Large intestine (tissue), 3 donors: ENCODE measurements at regions not wholly inside any gene's neighbourhood (a gene's known extent, or its start where the extent isn't known, plus 50 kb on each side); places are given as distances from the start of the nearest gene placed in this dataset.
A peak's percentile ranks its signal among the peaks of the same experiment; 100 is the strongest.

Experiments
- DNase-seq, 2 donors: peaks; one replicate each; pipeline versions ENCODE4 v3.0.0 to v3.0.0-alpha.2; 2013
- H3K27ac ChIP-seq: one replicate; pipeline ENCODE4 v1.5.1; 2013; ENCODE audit warnings: low read length
- H3K27me3 ChIP-seq: 2 replicates; pipeline ENCODE4 v1.6.1; 2013; ENCODE audit warnings: low read length; ENCODE audit not compliant: control insufficient read depth, insufficient read depth
- H3K36me3 ChIP-seq: 2 replicates; pipeline ENCODE4 v1.6.1; 2013; ENCODE audit warnings: low read length; ENCODE audit not compliant: control insufficient read depth, insufficient read depth
- H3K4me1 ChIP-seq: one replicate; pipeline ENCODE4 v1.6.1; 2013; ENCODE audit warnings: low read length; ENCODE audit not compliant: control insufficient read depth, insufficient read depth
- H3K4me3 ChIP-seq: one replicate; pipeline ENCODE4 v1.5.1; 2013; ENCODE audit warnings: low read length
- H3K9me3 ChIP-seq: one replicate; pipeline ENCODE4 v1.6.1; 2013; ENCODE audit warnings: mild to moderate bottlenecking, low read depth, low read length, moderate library complexity; ENCODE audit not compliant: control insufficient read depth
- WGBS: methylation state at CpG from one replicate; pipeline ENCODE4 v1.1.5; 2013; ENCODE audit warnings: low lambda C conversion rate; ENCODE audit not compliant: insufficient coverage; 5-methylcytosine and 5-hydroxymethylcytosine counted together

- H3K9me3 ChIP-seq, result no peaks in the 10 kb centered on the region
Observed at GRCh38 chr6:18920701-18921100, 533.6 kb downstream of the RNF144B start.

GRCh38 chr6:18931086-18931485 is 543.9 kb downstream of the RNF144B start:
- Histone ChIP-seq H3K4me1 (no peaks in the 10 kb centered on the region), H3K27ac (no peak overlapping the region), H3K27me3 (no peaks in the 10 kb centered on the region), H3K9me3 (no peaks in the 10 kb centered on the region), H3K4me3 (no peak overlapping the region), H3K36me3 (no peaks in the 10 kb centered on the region)
- no peak for DNase-seq
- 100% methylated on average over 1 of the region's 4 CpGs for WGBS

More at GRCh38 chr6:18920701-18921100, 533.6 kb downstream of the RNF144B start:
- Histone ChIP-seq H3K4me1 (no peaks in the 10 kb centered on the region), H3K27me3 (no peaks in the 10 kb centered on the region), H3K36me3 (no peaks in the 10 kb centered on the region), H3K27ac (no peak overlapping the region), H3K4me3 (no peak overlapping the region)
- DNase-seq, result no peak
- WGBS, result no CpG with 5 or more reads among the region's 3 CpGs

GRCh38 chr6:18958146-18958545 is 571.0 kb downstream of the RNF144B start:
- no peaks in the 10 kb centered on the region for H3K4me1 ChIP-seq
- no peak overlapping the region for H3K4me3 ChIP-seq
- no peak overlapping the region for H3K27ac ChIP-seq
- no peaks in the 10 kb centered on the region for H3K9me3 ChIP-seq
- no peaks in the 10 kb centered on the region for H3K36me3 ChIP-seq
- no peaks in the 10 kb centered on the region for H3K27me3 ChIP-seq
- DNase-seq, result no peak
- WGBS, result no CpG with 5 or more reads among the region's 1 CpG

GRCh38 chr6:18961566-18961965 is 574.4 kb downstream of the RNF144B start:
- Histone ChIP-seq H3K9me3 (no peaks in the 10 kb centered on the region), H3K27me3 (no peaks in the 10 kb centered on the region), H3K27ac (no peak overlapping the region), H3K4me1 (no peaks in the 10 kb centered on the region), H3K36me3 (no peaks in the 10 kb centered on the region), H3K4me3 (no peak overlapping the region)
- WGBS, result no CpG with 5 or more reads among the region's 2 CpGs
- DNase-seq, result no peak

- Histone ChIP-seq H3K9me3 (no peaks in the 10 kb centered on the region), H3K27ac (no peak overlapping the region), H3K4me3 (no peak overlapping the region), H3K36me3 (no peaks in the 10 kb centered on the region), H3K27me3 (no peaks in the 10 kb centered on the region), H3K4me1 (no peaks in the 10 kb centered on the region)
- 86% methylated on average over 1 of the region's 4 CpGs for WGBS
- DNase-seq, result no peak
Observed at GRCh38 chr6:18962361-18962905, 575.3 kb downstream of the RNF144B start.

GRCh38 chr6:18963439-18963838 is 576.3 kb downstream of the RNF144B start:
- Histone ChIP-seq H3K27ac (no peak overlapping the region), H3K36me3 (no peaks in the 10 kb centered on the region), H3K4me1 (no peaks in the 10 kb centered on the region), H3K9me3 (no peaks in the 10 kb centered on the region), H3K27me3 (no peaks in the 10 kb centered on the region), H3K4me3 (no peak overlapping the region)
- WGBS, result no CpG with 5 or more reads among the region's 3 CpGs
- no peak for DNase-seq

- DNase-seq, result no peak
- Histone ChIP-seq H3K9me3 (no peaks in the 10 kb centered on the region), H3K27me3 (no peaks in the 10 kb centered on the region), H3K27ac (no peak overlapping the region), H3K36me3 (no peaks in the 10 kb centered on the region), H3K4me1 (no peaks in the 10 kb centered on the region), H3K4me3 (no peak overlapping the region)
- 84% methylated on average over 2 of the region's 3 CpGs for WGBS
Observed at GRCh38 chr6:18973251-18973650, 586.1 kb downstream of the RNF144B start.

- H3K27ac ChIP-seq, result no peak overlapping the region
- no peaks in the 10 kb centered on the region for H3K9me3 ChIP-seq
- no peaks in the 10 kb centered on the region for H3K27me3 ChIP-seq
- no peak for DNase-seq
- WGBS, result no CpG with 5 or more reads among the region's 2 CpGs
- no peaks in the 10 kb centered on the region for H3K36me3 ChIP-seq
- H3K4me1 ChIP-seq, result no peaks in the 10 kb centered on the region
- H3K4me3 ChIP-seq, result no peak overlapping the region
Observed at GRCh38 chr6:18976091-18976490, 588.9 kb downstream of the RNF144B start.

GRCh38 chr6:18976966-18977365 is 589.8 kb downstream of the RNF144B start:
- H3K4me3 ChIP-seq, result no peak overlapping the region
- WGBS, result no CpG with 5 or more reads among the region's 1 CpG

GRCh38 chr6:18978337-18979128 is 591.4 kb downstream of the RNF144B start:
- Histone ChIP-seq H3K4me3 (no peak overlapping the region), H3K9me3 (no peaks in the 10 kb centered on the region), H3K36me3 (no peaks in the 10 kb centered on the region), H3K27me3 (no peaks in the 10 kb centered on the region), H3K4me1 (no peaks in the 10 kb centered on the region), H3K27ac (no peak overlapping the region)
- 83% methylated on average over 2 of the region's 3 CpGs for WGBS
- peak; percentile 40 to 63 for DNase-seq

More at GRCh38 chr6:18976966-18977365, 589.8 kb downstream of the RNF144B start:
- H3K9me3 ChIP-seq, result no peaks in the 10 kb centered on the region
- no peaks in the 10 kb centered on the region for H3K36me3 ChIP-seq
- H3K27ac ChIP-seq, result no peak overlapping the region
- no peak for DNase-seq
- H3K4me1 ChIP-seq, result no peaks in the 10 kb centered on the region
- no peaks in the 10 kb centered on the region for H3K27me3 ChIP-seq

GRCh38 chr6:18985061-18985460 is 597.9 kb downstream of the RNF144B start:
- Histone ChIP-seq H3K9me3 (no peaks in the 10 kb centered on the region), H3K27ac (no peak overlapping the region), H3K27me3 (peaks cover 2% of the 10 kb centered on the region), H3K4me1 (no peaks in the 10 kb centered on the region), H3K36me3 (no peaks in the 10 kb centered on the region), H3K4me3 (no peak overlapping the region)
- WGBS, result 60% methylated on average over 2 of the region's 8 CpGs
- no peak for DNase-seq
